ENCODE measurements at regions not wholly inside any gene's neighbourhood (a gene's known extent, or its start where the extent isn't known, plus 50 kb on each side); places are given as distances from the start of the nearest gene placed in this dataset.

GRCh38 chr15:94130504-94130903 is 100.9 kb upstream of the MCTP2 start:
- no peaks in the 10 kb centered on the region for H3K9me3 ChIP-seq (ENCODE audit: low read length)
- H3K9ac ChIP-seq (ENCODE audit: low read length): no peak overlapping the region
- H3K27ac ChIP-seq (ENCODE audit: low read depth, low read length): no peak overlapping the region
- no peak overlapping the region for H3K4me3 ChIP-seq (ENCODE audit: low read depth in 1 of 2, low read length in 2 of 2)
- no peaks in the 10 kb centered on the region for H3K36me3 ChIP-seq (ENCODE audit: insufficient read depth, low read length)
- no peaks in the 10 kb centered on the region for H3K27me3 ChIP-seq (ENCODE audit: control insufficient read depth in 1 of 2, insufficient read depth in 2 of 2, low read length in 2 of 2)
- no peaks in the 10 kb centered on the region for H3K4me1 ChIP-seq (ENCODE audit: insufficient read depth, low read length)

- H3K27me3 ChIP-seq (ENCODE audit: control insufficient read depth in 1 of 2, insufficient read depth in 2 of 2, low read length in 2 of 2): no peaks in the 10 kb centered on the region
- no peak overlapping the region for H3K27ac ChIP-seq (ENCODE audit: low read depth, low read length)
Observed at GRCh38 chr15:94127006-94127405, 104.4 kb upstream of the MCTP2 start.

GRCh38 chr15:94125698-94126097 is 105.7 kb upstream of the MCTP2 start:
- Histone ChIP-seq H3K27ac (ENCODE audit: low read depth, low read length) (no peak overlapping the region), H3K4me1 (ENCODE audit: insufficient read depth, low read length) (peaks cover 11% of the 10 kb centered on the region), H3K4me3 (ENCODE audit: low read depth in 1 of 2, low read length in 2 of 2) (no peak overlapping the region)

More at GRCh38 chr15:94127006-94127405, 104.4 kb upstream of the MCTP2 start:
- Histone ChIP-seq H3K9me3 (ENCODE audit: low read length) (no peaks in the 10 kb centered on the region), H3K4me3 (ENCODE audit: low read depth in 1 of 2, low read length in 2 of 2) (no peak overlapping the region), H3K36me3 (ENCODE audit: insufficient read depth, low read length) (no peaks in the 10 kb centered on the region), H3K4me1 (ENCODE audit: insufficient read depth, low read length) (peaks cover 11% of the 10 kb centered on the region), H3K9ac (ENCODE audit: low read length) (no peak overlapping the region)

GRCh38 chr15:94125156-94125555 is 106.2 kb upstream of the MCTP2 start:
- Histone ChIP-seq H3K27me3 (ENCODE audit: control insufficient read depth in 1 of 2, insufficient read depth in 2 of 2, low read length in 2 of 2) (no peaks in the 10 kb centered on the region), H3K4me3 (ENCODE audit: low read depth in 1 of 2, low read length in 2 of 2) (no peak overlapping the region), H3K4me1 (ENCODE audit: insufficient read depth, low read length) (peaks cover 15% of the 10 kb centered on the region), H3K9me3 (ENCODE audit: low read length) (no peaks in the 10 kb centered on the region), H3K36me3 (ENCODE audit: insufficient read depth, low read length) (no peaks in the 10 kb centered on the region), H3K27ac (ENCODE audit: low read depth, low read length) (no peak overlapping the region), H3K9ac (ENCODE audit: low read length) (no peak overlapping the region)

More at GRCh38 chr15:94125698-94126097, 105.7 kb upstream of the MCTP2 start:
- Histone ChIP-seq H3K9ac (ENCODE audit: low read length) (no peak overlapping the region), H3K36me3 (ENCODE audit: insufficient read depth, low read length) (no peaks in the 10 kb centered on the region), H3K9me3 (ENCODE audit: low read length) (no peaks in the 10 kb centered on the region), H3K27me3 (ENCODE audit: control insufficient read depth in 1 of 2, insufficient read depth in 2 of 2, low read length in 2 of 2) (no peaks in the 10 kb centered on the region)

GRCh38 chr15:94122516-94122915 is 108.8 kb upstream of the MCTP2 start:
- H3K27ac ChIP-seq (ENCODE audit: low read depth, low read length): peak overlapping the region; percentile 37
- H3K9ac ChIP-seq (ENCODE audit: low read length): no peak overlapping the region
- no peaks in the 10 kb centered on the region for H3K27me3 ChIP-seq (ENCODE audit: control insufficient read depth in 1 of 2, insufficient read depth in 2 of 2, low read length in 2 of 2)
- H3K4me1 ChIP-seq (ENCODE audit: insufficient read depth, low read length): peaks cover 26% of the 10 kb centered on the region
- no peak overlapping the region for H3K4me3 ChIP-seq (ENCODE audit: low read depth in 1 of 2, low read length in 2 of 2)
- H3K9me3 ChIP-seq (ENCODE audit: low read length): no peaks in the 10 kb centered on the region
- H3K36me3 ChIP-seq (ENCODE audit: insufficient read depth, low read length): no peaks in the 10 kb centered on the region

GRCh38 chr15:94119923-94120775 is 111.2 kb upstream of the MCTP2 start:
- H3K4me1 ChIP-seq (ENCODE audit: insufficient read depth, low read length): peaks cover 26% of the 10 kb centered on the region
- no peak overlapping the region for H3K4me3 ChIP-seq (ENCODE audit: low read depth in 1 of 2, low read length in 2 of 2)
- H3K9me3 ChIP-seq (ENCODE audit: low read length): no peaks in the 10 kb centered on the region
- H3K9ac ChIP-seq (ENCODE audit: low read length): no peak overlapping the region
- H3K27ac ChIP-seq (ENCODE audit: low read depth, low read length): peak overlapping the region; percentile 45
- H3K27me3 ChIP-seq (ENCODE audit: control insufficient read depth in 1 of 2, insufficient read depth in 2 of 2, low read length in 2 of 2): no peaks in the 10 kb centered on the region
- H3K36me3 ChIP-seq (ENCODE audit: insufficient read depth, low read length): no peaks in the 10 kb centered on the region

GRCh38 chr15:94119298-94119811 is 112.0 kb upstream of the MCTP2 start:
- Histone ChIP-seq H3K27me3 (ENCODE audit: control insufficient read depth in 1 of 2, insufficient read depth in 2 of 2, low read length in 2 of 2) (no peaks in the 10 kb centered on the region), H3K9ac (ENCODE audit: low read length) (no peak overlapping the region), H3K4me1 (ENCODE audit: insufficient read depth, low read length) (peaks cover 26% of the 10 kb centered on the region), H3K9me3 (ENCODE audit: low read length) (no peaks in the 10 kb centered on the region), H3K27ac (ENCODE audit: low read depth, low read length) (peak overlapping the region; percentile 45), H3K36me3 (ENCODE audit: insufficient read depth, low read length) (no peaks in the 10 kb centered on the region), H3K4me3 (ENCODE audit: low read depth in 1 of 2, low read length in 2 of 2) (no peak overlapping the region)

- H3K9me3 ChIP-seq (ENCODE audit: low read length): no peaks in the 10 kb centered on the region
- H3K27me3 ChIP-seq (ENCODE audit: control insufficient read depth in 1 of 2, insufficient read depth in 2 of 2, low read length in 2 of 2): no peaks in the 10 kb centered on the region
- no peaks in the 10 kb centered on the region for H3K36me3 ChIP-seq (ENCODE audit: insufficient read depth, low read length)
- peak overlapping the region; percentile 35 for H3K27ac ChIP-seq (ENCODE audit: low read depth, low read length)
- H3K4me3 ChIP-seq (ENCODE audit: low read depth in 1 of 2, low read length in 2 of 2): no peak overlapping the region
- H3K9ac ChIP-seq (ENCODE audit: low read length): no peak overlapping the region
- peaks cover 23% of the 10 kb centered on the region for H3K4me1 ChIP-seq (ENCODE audit: insufficient read depth, low read length)
Observed at GRCh38 chr15:94110476-94111130, 120.8 kb upstream of the MCTP2 start.

GRCh38 chr15:94107652-94108051 is 123.7 kb upstream of the MCTP2 start:
- Histone ChIP-seq H3K27me3 (ENCODE audit: control insufficient read depth in 1 of 2, insufficient read depth in 2 of 2, low read length in 2 of 2) (no peaks in the 10 kb centered on the region), H3K4me1 (ENCODE audit: insufficient read depth, low read length) (peaks cover 27% of the 10 kb centered on the region), H3K36me3 (ENCODE audit: insufficient read depth, low read length) (no peaks in the 10 kb centered on the region), H3K4me3 (ENCODE audit: low read depth in 1 of 2, low read length in 2 of 2) (no peak overlapping the region), H3K27ac (ENCODE audit: low read depth, low read length) (no peak overlapping the region), H3K9me3 (ENCODE audit: low read length) (no peaks in the 10 kb centered on the region), H3K9ac (ENCODE audit: low read length) (no peak overlapping the region)

- H3K27ac ChIP-seq (ENCODE audit: low read depth, low read length): peak overlapping the region; percentile 41
- H3K27me3 ChIP-seq (ENCODE audit: control insufficient read depth in 1 of 2, insufficient read depth in 2 of 2, low read length in 2 of 2): no peaks in the 10 kb centered on the region
Observed at GRCh38 chr15:94105760-94106159, 125.6 kb upstream of the MCTP2 start.

GRCh38 chr15:94100863-94101262 is 130.5 kb upstream of the MCTP2 start:
- no peak overlapping the region for H3K9ac ChIP-seq (ENCODE audit: low read length)
- peak overlapping the region; percentile 71 for H3K27ac ChIP-seq (ENCODE audit: low read depth, low read length)
- no peaks in the 10 kb centered on the region for H3K36me3 ChIP-seq (ENCODE audit: insufficient read depth, low read length)
- no peak overlapping the region for H3K4me3 ChIP-seq (ENCODE audit: low read depth in 1 of 2, low read length in 2 of 2)
- peaks cover 44% of the 10 kb centered on the region for H3K4me1 ChIP-seq (ENCODE audit: insufficient read depth, low read length)
- no peaks in the 10 kb centered on the region for H3K9me3 ChIP-seq (ENCODE audit: low read length)
- no peaks in the 10 kb centered on the region for H3K27me3 ChIP-seq (ENCODE audit: control insufficient read depth in 1 of 2, insufficient read depth in 2 of 2, low read length in 2 of 2)

More at GRCh38 chr15:94105760-94106159, 125.6 kb upstream of the MCTP2 start:
- Histone ChIP-seq H3K4me3 (ENCODE audit: low read depth in 1 of 2, low read length in 2 of 2) (no peak overlapping the region), H3K4me1 (ENCODE audit: insufficient read depth, low read length) (peaks cover 24% of the 10 kb centered on the region), H3K36me3 (ENCODE audit: insufficient read depth, low read length) (no peaks in the 10 kb centered on the region), H3K9me3 (ENCODE audit: low read length) (no peaks in the 10 kb centered on the region), H3K9ac (ENCODE audit: low read length) (no peak overlapping the region)

Measured in muscle layer of colon (tissue), 2 donors.